ENCODE measurements at regions not wholly inside any gene's neighbourhood (a gene's known extent, or its start where the extent isn't known, plus 50 kb on each side); places are given as distances from the start of the nearest gene placed in this dataset.

DNA sequence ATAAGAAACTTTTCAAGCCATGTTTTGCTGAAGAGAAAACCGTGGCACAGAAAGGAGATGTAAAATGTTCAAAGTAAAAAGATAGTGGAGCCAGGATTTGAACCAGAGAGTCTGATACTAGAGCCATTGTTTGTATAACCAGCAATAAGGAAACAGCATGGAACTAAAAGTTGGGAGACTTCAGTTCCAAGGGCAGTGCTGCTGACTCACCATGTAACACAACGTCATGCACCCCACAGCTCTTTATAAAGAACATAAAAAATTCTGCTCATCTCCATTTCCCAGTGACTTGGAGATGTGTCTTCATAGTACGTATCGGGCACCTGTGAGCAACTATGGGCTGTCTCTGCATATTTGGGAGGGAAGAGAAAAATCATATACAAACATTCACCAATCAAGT is 353.0 kb upstream of the PIK3C3 start:
- Histone ChIP-seq H2AFZ (ENCODE audit: low read depth) (no peak overlapping the region), H3K27me3 (ENCODE audit: insufficient read depth, low read depth) (no peaks in the 10 kb centered on the region), H3K4me1 (ENCODE audit: low read depth, poor library complexity, severe bottlenecking) (peaks cover 12% of the 10 kb centered on the region), H3K9ac (no peak overlapping the region), H3K36me3 (ENCODE audit: insufficient read depth) (no peaks in the 10 kb centered on the region), H3K4me2 (no peak overlapping the region), H4K20me1 (ENCODE audit: insufficient read depth) (no peaks in the 10 kb centered on the region), H3K4me3 (IDR thresholded peaks at IDR 0.05; ENCODE audit: insufficient read depth, low read depth, low read length) (no peak overlapping the region), H3K27ac (no peak overlapping the region), H3K79me2 (ENCODE audit: insufficient read depth, low read depth) (no peaks in the 10 kb centered on the region)
- TF ChIP-seq, protein P1, sequence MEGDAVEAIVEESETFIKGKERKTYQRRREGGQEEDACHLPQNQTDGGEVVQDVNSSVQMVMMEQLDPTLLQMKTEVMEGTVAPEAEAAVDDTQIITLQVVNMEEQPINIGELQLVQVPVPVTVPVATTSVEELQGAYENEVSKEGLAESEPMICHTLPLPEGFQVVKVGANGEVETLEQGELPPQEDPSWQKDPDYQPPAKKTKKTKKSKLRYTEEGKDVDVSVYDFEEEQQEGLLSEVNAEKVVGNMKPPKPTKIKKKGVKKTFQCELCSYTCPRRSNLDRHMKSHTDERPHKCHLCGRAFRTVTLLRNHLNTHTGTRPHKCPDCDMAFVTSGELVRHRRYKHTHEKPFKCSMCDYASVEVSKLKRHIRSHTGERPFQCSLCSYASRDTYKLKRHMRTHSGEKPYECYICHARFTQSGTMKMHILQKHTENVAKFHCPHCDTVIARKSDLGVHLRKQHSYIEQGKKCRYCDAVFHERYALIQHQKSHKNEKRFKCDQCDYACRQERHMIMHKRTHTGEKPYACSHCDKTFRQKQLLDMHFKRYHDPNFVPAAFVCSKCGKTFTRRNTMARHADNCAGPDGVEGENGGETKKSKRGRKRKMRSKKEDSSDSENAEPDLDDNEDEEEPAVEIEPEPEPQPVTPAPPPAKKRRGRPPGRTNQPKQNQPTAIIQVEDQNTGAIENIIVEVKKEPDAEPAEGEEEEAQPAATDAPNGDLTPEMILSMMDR (conservative IDR thresholded peaks at IDR 0.05; ENCODE audit: low read depth, low read length): no peak

DNA sequence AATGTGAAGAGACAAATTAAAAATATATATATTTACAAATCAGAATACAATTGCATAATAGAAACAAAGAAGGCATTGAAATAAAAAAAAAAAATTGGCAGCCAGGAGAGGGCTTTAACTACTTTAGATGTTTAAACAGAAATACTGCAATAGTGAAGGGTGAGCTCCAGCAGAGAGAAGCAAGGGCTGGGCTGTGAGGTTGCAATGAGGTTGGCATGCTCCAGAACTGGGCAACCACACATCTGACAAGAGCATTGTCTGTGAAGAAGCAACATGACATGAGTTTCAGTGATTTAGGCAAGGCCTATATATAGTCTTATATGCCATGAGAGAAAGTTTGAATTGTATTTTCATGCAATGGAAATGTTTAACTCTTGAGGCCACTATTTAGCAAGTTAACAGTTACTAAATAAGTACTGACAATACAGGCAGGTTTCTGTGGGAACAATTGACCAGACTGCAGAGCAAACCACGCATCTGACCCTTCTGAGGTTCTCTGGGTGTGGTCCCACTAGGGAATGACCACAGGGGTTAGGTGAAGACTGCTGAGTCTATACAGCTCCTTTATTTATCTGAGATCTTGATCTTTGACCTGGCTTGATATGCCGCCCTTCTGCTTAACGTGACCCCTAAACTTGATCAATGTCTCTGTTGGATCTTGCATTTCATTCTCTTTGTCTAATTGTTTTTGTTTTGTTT is 354.2 kb upstream of the PIK3C3 start:
- TF ChIP-seq, protein P1 (conservative IDR thresholded peaks at IDR 0.05; ENCODE audit: low read depth, low read length): no peak
- H3K79me2 ChIP-seq (ENCODE audit: insufficient read depth, low read depth): no peaks in the 10 kb centered on the region
- no peak overlapping the region for H3K4me2 ChIP-seq
- no peak overlapping the region for H3K27ac ChIP-seq
- H3K9ac ChIP-seq: no peak overlapping the region
- no peaks in the 10 kb centered on the region for H3K27me3 ChIP-seq (ENCODE audit: insufficient read depth, low read depth)
- no peak overlapping the region for H2AFZ ChIP-seq (ENCODE audit: low read depth)
- H3K4me1 ChIP-seq (ENCODE audit: low read depth, poor library complexity, severe bottlenecking): peaks cover 12% of the 10 kb centered on the region
- no peaks in the 10 kb centered on the region for H3K36me3 ChIP-seq (ENCODE audit: insufficient read depth)
- no peaks in the 10 kb centered on the region for H4K20me1 ChIP-seq (ENCODE audit: insufficient read depth)
- H3K4me3 ChIP-seq (IDR thresholded peaks at IDR 0.05; ENCODE audit: insufficient read depth, low read depth, low read length): no peak overlapping the region

DNA sequence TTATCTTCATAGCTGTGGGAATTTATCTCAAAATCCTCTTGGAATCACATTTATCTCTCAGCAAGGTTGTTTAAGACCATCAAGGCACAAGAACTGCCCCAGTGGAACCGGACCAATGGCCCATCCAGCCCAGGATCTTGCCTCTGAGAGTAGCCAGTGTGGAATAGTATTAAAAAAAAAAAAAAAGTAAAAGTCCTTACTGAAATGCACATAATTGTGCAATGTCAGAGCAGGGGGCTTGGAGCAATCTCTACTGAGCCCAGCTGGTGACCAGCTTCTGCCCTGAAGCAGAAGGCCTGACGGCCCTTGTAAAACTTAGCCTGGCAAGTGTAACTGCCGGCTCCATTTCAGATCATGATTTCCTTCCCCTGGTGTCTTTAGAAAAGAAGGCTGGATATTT is 355.6 kb upstream of the PIK3C3 start:
- TF ChIP-seq, protein P1 (conservative IDR thresholded peaks at IDR 0.05; ENCODE audit: low read depth, low read length): no peak
- Histone ChIP-seq H4K20me1 (ENCODE audit: insufficient read depth) (no peaks in the 10 kb centered on the region), H3K79me2 (ENCODE audit: insufficient read depth, low read depth) (no peaks in the 10 kb centered on the region), H3K4me1 (ENCODE audit: low read depth, poor library complexity, severe bottlenecking) (peaks cover 12% of the 10 kb centered on the region), H2AFZ (ENCODE audit: low read depth) (no peak overlapping the region), H3K27ac (no peak overlapping the region), H3K27me3 (ENCODE audit: insufficient read depth, low read depth) (no peaks in the 10 kb centered on the region), H3K9ac (no peak overlapping the region), H3K4me2 (no peak overlapping the region), H3K36me3 (ENCODE audit: insufficient read depth) (no peaks in the 10 kb centered on the region), H3K4me3 (IDR thresholded peaks at IDR 0.05; ENCODE audit: insufficient read depth, low read depth, low read length) (no peak overlapping the region)

DNA sequence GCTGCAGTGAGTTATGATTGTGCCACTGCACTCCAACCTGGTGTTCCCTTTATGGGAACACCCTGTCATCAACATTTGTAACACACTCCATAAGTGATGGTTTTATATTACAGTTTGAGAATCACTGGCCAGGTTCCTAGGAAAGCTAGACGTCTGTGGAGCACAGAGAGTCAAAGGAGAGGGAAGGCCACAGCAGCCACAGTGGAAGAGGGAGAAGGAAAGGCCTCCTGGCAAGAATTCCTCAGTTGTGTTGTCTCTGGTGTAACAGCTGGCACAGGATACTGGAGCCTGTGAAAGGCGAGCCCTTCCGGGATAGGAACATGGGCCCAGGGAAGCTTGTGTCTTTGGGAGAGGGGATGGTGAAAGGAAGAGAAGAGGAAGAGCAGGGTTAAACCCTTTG is 360.5 kb upstream of the PIK3C3 start:
- Histone ChIP-seq H3K79me2 (ENCODE audit: insufficient read depth, low read depth) (no peaks in the 10 kb centered on the region), H4K20me1 (ENCODE audit: insufficient read depth) (no peaks in the 10 kb centered on the region), H3K27ac (no peak overlapping the region), H3K4me1 (ENCODE audit: low read depth, poor library complexity, severe bottlenecking) (no peaks in the 10 kb centered on the region), H3K4me2 (no peak overlapping the region), H3K9ac (no peak overlapping the region), H3K36me3 (ENCODE audit: insufficient read depth) (no peaks in the 10 kb centered on the region), H3K27me3 (ENCODE audit: insufficient read depth, low read depth) (no peaks in the 10 kb centered on the region), H2AFZ (ENCODE audit: low read depth) (no peak overlapping the region), H3K4me3 (IDR thresholded peaks at IDR 0.05; ENCODE audit: insufficient read depth, low read depth, low read length) (no peak overlapping the region)
- TF ChIP-seq, protein P1 (conservative IDR thresholded peaks at IDR 0.05; ENCODE audit: low read depth, low read length): no peak
